ENCODE measurements at regions not wholly inside any gene's neighbourhood (a gene's known extent, or its start where the extent isn't known, plus 50 kb on each side); places are given as distances from the start of the nearest gene placed in this dataset.

DNA sequence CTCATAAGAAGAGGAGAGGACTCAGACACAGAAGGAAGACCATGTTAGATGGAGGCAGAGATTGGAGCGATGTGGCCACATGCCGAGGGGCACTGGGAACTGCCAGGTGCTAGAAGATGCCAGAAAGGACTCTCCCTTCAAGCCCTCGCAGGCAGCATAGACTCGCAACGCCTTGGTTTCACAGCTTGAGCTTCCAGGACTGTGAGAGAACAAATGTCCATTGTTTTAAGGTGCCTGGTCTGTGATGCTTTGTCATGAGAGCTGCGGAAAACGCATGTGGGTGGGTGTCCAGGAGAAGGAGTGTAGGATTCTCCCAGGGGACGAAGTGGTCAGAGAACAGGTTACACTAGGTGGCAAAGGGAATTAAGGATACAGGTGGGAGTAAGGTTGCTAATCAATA is 125.9 kb upstream of the USP29 start:
- intact Hi-C loops (cut with DNase I): no loop called here
- no peaks in the 10 kb centered on the region for H3K36me3 ChIP-seq

DNA sequence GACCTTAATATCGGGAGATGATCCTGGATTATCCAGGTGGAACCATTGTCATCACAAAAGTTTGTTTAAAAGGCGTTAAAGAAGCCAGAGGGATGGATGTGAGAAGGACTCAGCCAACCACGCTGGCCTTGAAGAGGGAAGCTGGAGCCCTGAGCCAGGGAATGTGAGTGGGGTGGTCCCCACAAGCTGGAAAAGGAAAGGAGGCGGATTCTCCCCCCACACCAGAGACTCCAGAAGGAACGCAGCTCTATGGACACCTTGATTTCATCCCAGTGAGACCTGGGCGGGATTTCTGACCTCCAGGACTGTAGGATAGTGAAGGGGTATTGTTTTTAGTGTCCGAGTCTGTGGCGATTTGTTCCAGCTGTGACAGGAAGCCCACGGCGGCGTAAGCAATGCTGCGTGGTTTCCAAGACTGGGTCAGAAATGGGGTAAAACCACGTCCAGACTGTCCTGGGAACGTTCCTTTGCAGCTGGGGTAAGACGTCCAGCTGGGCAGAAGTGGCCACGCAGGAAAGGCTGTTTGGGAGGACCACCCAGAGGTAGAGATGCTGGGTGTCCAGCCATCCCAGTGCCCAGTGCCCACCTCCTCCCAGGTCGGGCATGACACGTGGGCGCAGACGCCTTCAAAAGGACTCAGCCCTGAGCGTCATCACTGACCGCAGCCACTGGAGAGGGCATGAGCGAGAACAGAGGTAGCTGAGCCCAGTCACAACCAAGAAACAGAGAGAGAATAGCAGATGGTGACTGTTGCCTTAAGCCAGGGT is 125.4 kb upstream of the USP29 start:
- Histone ChIP-seq H3K27ac (no peak overlapping the region), H3K36me3 (no peaks in the 10 kb centered on the region), H3K9me3 (no peaks in the 10 kb centered on the region), H3K27me3 (no peaks in the 10 kb centered on the region), H3K4me1 (no peaks in the 10 kb centered on the region), H3K4me3 (replicated peaks in 1 of 3) (no peak overlapping the region)
- WGBS, 2 donors: 79 to 81% methylated on average over 19 to 21 of the region's 23 CpGs
- no peak for DNase-seq
- no peak for TF ChIP-seq POLR2A (IDR thresholded peaks at IDR 0.05)
- TF ChIP-seq CTCF (IDR thresholded peaks at IDR 0.05): no peak
- intact Hi-C loops (cut with DNase I): no loop called here

More for the DNA sequence above, 125.9 kb upstream of the USP29 start:
- Histone ChIP-seq H3K27me3 (no peaks in the 10 kb centered on the region), H3K27ac (no peak overlapping the region), H3K4me3 (replicated peaks in 1 of 3) (no peak overlapping the region), H3K9me3 (no peaks in the 10 kb centered on the region), H3K4me1 (no peaks in the 10 kb centered on the region)
- TF ChIP-seq POLR2A (IDR thresholded peaks at IDR 0.05) (no peak), CTCF (IDR thresholded peaks at IDR 0.05) (no peak)
- WGBS, 2 donors: 85 to 86% methylated on average over 8 of the region's 8 CpGs
- no peak for DNase-seq

GRCh38 chr19:56995303-56995702 is 124.5 kb upstream of the USP29 start:
- Histone ChIP-seq H3K36me3 (no peaks in the 10 kb centered on the region), H3K4me3 (replicated peaks in 1 of 3) (no peak overlapping the region), H3K27me3 (no peaks in the 10 kb centered on the region), H3K27ac (no peak overlapping the region), H3K9me3 (no peaks in the 10 kb centered on the region), H3K4me1 (no peaks in the 10 kb centered on the region)
- TF ChIP-seq CTCF (IDR thresholded peaks at IDR 0.05): no peak
- no peak for TF ChIP-seq POLR2A (IDR thresholded peaks at IDR 0.05)
- 56 to 62% methylated on average over 9 of the region's 9 CpGs for WGBS, 2 donors
- intact Hi-C loops (cut with DNase I): no loop called here
- no peak for DNase-seq

DNA sequence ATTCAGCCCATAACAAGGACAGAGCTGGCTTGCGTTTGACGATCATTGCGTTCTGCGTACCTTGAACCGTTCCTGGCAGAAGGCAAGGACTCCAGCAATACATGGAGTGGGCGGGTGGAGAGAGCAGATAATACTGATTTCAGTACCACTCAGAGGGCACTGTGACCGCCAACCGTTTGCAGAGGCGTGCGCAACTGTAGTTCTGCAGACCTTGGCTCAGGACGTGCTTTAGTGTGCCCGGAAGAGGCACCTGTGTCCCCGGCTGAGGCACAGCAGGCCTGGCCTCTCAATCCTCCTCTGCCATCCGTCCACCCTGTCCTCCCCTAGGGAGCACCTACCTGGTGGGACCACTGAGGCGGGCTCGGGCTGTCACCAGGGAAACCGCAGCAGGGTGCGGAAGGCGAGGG is 117.6 kb upstream of the USP29 start:
- intact Hi-C loops (cut with DNase I): no loop called here
- no peak overlapping the region for H3K4me3 ChIP-seq (replicated peaks in 1 of 3)
- 76 to 78% methylated on average over 19 of the region's 19 CpGs for WGBS, 2 donors
- no peak for DNase-seq
- no peaks in the 10 kb centered on the region for H3K27me3 ChIP-seq
- no peak overlapping the region for H3K27ac ChIP-seq
- no peaks in the 10 kb centered on the region for H3K9me3 ChIP-seq
- H3K36me3 ChIP-seq: no peaks in the 10 kb centered on the region
- TF ChIP-seq POLR2A (IDR thresholded peaks at IDR 0.05) (no peak), CTCF (IDR thresholded peaks at IDR 0.05) (no peak)
- no peaks in the 10 kb centered on the region for H3K4me1 ChIP-seq

DNA sequence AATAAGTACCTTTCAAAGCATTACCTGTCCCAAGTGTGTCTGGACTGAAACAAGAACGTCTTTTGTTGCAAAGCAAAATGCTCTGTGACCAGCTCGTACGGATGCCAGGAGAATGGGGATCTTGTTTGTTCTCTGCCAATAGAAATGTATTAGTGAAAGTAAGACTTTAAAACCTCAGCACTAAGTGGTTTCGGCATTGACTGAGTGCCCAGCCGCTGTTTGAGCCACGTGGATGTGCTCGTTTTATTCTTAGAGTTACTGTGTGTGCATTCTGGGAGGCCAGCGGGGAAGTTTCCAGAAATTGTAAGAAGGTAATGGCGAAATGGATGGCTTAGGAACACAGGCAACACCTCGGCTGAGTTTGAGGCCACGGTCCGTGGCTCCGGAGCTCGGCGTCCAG is 117.1 kb upstream of the USP29 start:
- H3K4me3 ChIP-seq (replicated peaks in 1 of 3): no peak overlapping the region
- TF ChIP-seq CTCF (IDR thresholded peaks at IDR 0.05) (no peak), POLR2A (IDR thresholded peaks at IDR 0.05) (no peak)
- H3K4me1 ChIP-seq: no peaks in the 10 kb centered on the region
- 49 to 50% methylated on average over 15 of the region's 15 CpGs for WGBS, 2 donors
- H3K27ac ChIP-seq: no peak overlapping the region
- H3K27me3 ChIP-seq: no peaks in the 10 kb centered on the region
- no peaks in the 10 kb centered on the region for H3K36me3 ChIP-seq
- no peak for DNase-seq
- no peaks in the 10 kb centered on the region for H3K9me3 ChIP-seq
- intact Hi-C loops (cut with DNase I): no loop called here

Data from thyroid gland (tissue), 4 donors.